Liver (tissue), 8 donors: ENCODE measurements at regions not wholly inside any gene's neighbourhood (a gene's known extent, or its start where the extent isn't known, plus 50 kb on each side); places are given as distances from the start of the nearest gene placed in this dataset.

ENCODE experiments used
- DNase-seq: peaks from one replicate; pipeline ENCODE4 v3.0.0-alpha.2; 2017; ENCODE audit warnings: low spot score
- H3K27ac ChIP-seq, 2 donors: one replicate each; pipeline ENCODE4 v1.7.0; 2013; ENCODE audit warnings: inconsistent platforms in 2 of 2, low read length in 2 of 2, control low read depth in 1 of 2, low read depth in 1 of 2, mild to moderate bottlenecking in 1 of 2
- H3K27me3 ChIP-seq, 4 donors: one replicate each; pipeline versions ENCODE4 v1.6.1 to v1.7.0; 2013; ENCODE audit warnings: low read length in 3 of 4, inconsistent platforms in 1 of 4, mild to moderate bottlenecking in 1 of 4, moderate library complexity in 1 of 4; ENCODE audit not compliant: control insufficient read depth in 4 of 4, insufficient read depth in 4 of 4
- H3K36me3 ChIP-seq, 4 donors: one replicate each; pipeline versions ENCODE4 v1.6.1 to v1.7.0; 2013; ENCODE audit warnings: low read length in 3 of 4, mild to moderate bottlenecking in 3 of 4, low read depth in 1 of 4, moderate library complexity in 1 of 4; ENCODE audit not compliant: control insufficient read depth in 4 of 4, insufficient read depth in 3 of 4
- H3K4me1 ChIP-seq, 4 donors: one replicate each; pipeline versions ENCODE4 v1.6.1 to v1.7.0; 2013; ENCODE audit warnings: low read length in 3 of 4, mild to moderate bottlenecking in 3 of 4, moderate library complexity in 1 of 4; ENCODE audit not compliant: control insufficient read depth in 4 of 4, insufficient read depth in 4 of 4
- H3K4me3 ChIP-seq, 3 donors: one replicate each; pipeline versions ENCODE4 v1.6.1 to v1.7.0; 2013; ENCODE audit warnings: low read length in 3 of 3, control low read depth in 1 of 3, low read depth in 1 of 3, mild to moderate bottlenecking in 1 of 3
- H3K9ac ChIP-seq, 2 donors: one replicate each; pipeline ENCODE4 v1.7.0; 2013; ENCODE audit warnings: low read length in 2 of 2, mild to moderate bottlenecking in 2 of 2, moderate library complexity in 2 of 2, control low read depth in 1 of 2, low read depth in 1 of 2
- H3K9me3 ChIP-seq, 4 donors: one replicate each; pipeline versions ENCODE4 v1.6.1 to v1.7.0; 2013; ENCODE audit warnings: low read length in 3 of 4; ENCODE audit not compliant: control insufficient read depth in 4 of 4
- ATF3 ChIP-seq: IDR thresholded peaks from 2 replicates; pipeline ENCODE4 v1.6.1; 2016; ENCODE audit warnings: antibody characterized with exemption
- EGR1 ChIP-seq, 2 donors: IDR thresholded peaks; 2 replicates each; pipeline ENCODE4 v1.6.1; 2016 to 2018; ENCODE audit warnings: antibody characterized with exemption in 2 of 2, low read depth in 2 of 2
- FOXA1 ChIP-seq: IDR thresholded peaks from 2 replicates; pipeline ENCODE4 v1.6.1; 2016; ENCODE audit warnings: antibody characterized with exemption
- FOXA2 ChIP-seq: IDR thresholded peaks from 2 replicates; pipeline ENCODE4 v1.6.1; 2016; ENCODE audit warnings: antibody characterized with exemption
- GABPA ChIP-seq, 2 donors: IDR thresholded peaks in 1 of 2; conservative IDR thresholded peaks in 1 of 2; 2 replicates each; pipeline ENCODE4 v1.6.1; 2016; ENCODE audit warnings: antibody characterized with exemption in 2 of 2, mild to moderate bottlenecking in 1 of 2, moderate library complexity in 1 of 2
- HNF4A ChIP-seq, 2 donors: conservative IDR thresholded peaks; 2 replicates each; pipeline ENCODE4 v1.6.1; 2016; ENCODE audit warnings: antibody characterized with exemption in 2 of 2, mild to moderate bottlenecking in 2 of 2
- HNF4G ChIP-seq: IDR thresholded peaks from 2 replicates; pipeline ENCODE4 v1.6.1; 2016; ENCODE audit warnings: antibody characterized with exemption
- JUND ChIP-seq, 2 donors: IDR thresholded peaks; 2 replicates each; pipeline ENCODE4 v1.6.1; 2016; ENCODE audit warnings: antibody characterized with exemption in 2 of 2
- NR2F2 ChIP-seq: IDR thresholded peaks from 2 replicates; pipeline ENCODE4 v1.6.1; 2016; ENCODE audit warnings: antibody characterized with exemption
- RAD21 ChIP-seq, 2 donors: IDR thresholded peaks; 2 replicates each; pipeline ENCODE4 v1.6.1; 2016; ENCODE audit warnings: antibody characterized with exemption in 2 of 2, mild to moderate bottlenecking in 2 of 2
- RXRA ChIP-seq, 2 donors: IDR thresholded peaks; 2 replicates each; pipeline ENCODE4 v1.6.1; 2017 to 2018; ENCODE audit warnings: antibody characterized with exemption in 2 of 2, mild to moderate bottlenecking in 1 of 2
- SP1 ChIP-seq: IDR thresholded peaks from 2 replicates; pipeline ENCODE4 v1.6.1; 2018; ENCODE audit warnings: antibody characterized with exemption, mild to moderate bottlenecking
- TAF1 ChIP-seq: conservative IDR thresholded peaks from 2 replicates; pipeline ENCODE4 v1.6.1; 2016; ENCODE audit warnings: antibody characterized with exemption, mild to moderate bottlenecking
- YY1 ChIP-seq: IDR thresholded peaks from 2 replicates; pipeline ENCODE4 v1.6.1; 2016; ENCODE audit warnings: antibody characterized with exemption, mild to moderate bottlenecking
- WGBS: extraction: QIAGEN DNeasy Blood & Tissue Kit; methylation state at CpG from one replicate; pipeline ENCODE4 v1.1.7; 2013; 5-methylcytosine and 5-hydroxymethylcytosine counted together
- TF ChIP-seq, protein P1 (sequence below): fragments of 150-350 bp; IDR thresholded peaks from 2 replicates; pipeline ENCODE4 v1.5.1; 2017; ENCODE audit warnings: improper control_type of control experiment, low read depth, low read length; ENCODE audit not compliant: missing input control
- TF ChIP-seq, protein P2 (sequence below): IDR thresholded peaks from 2 replicates; pipeline ENCODE4 v1.6.1; 2016; ENCODE audit warnings: antibody characterized with exemption, mild to moderate bottlenecking
- TF ChIP-seq, protein P3 (sequence below): IDR thresholded peaks from 2 replicates; pipeline ENCODE4 v1.6.1; 2016; ENCODE audit warnings: antibody characterized with exemption
- TF ChIP-seq, protein P4 (sequence below): IDR thresholded peaks from 2 replicates; pipeline ENCODE4 v1.6.1; 2016; ENCODE audit warnings: antibody characterized with exemption
- donor health status: healthy.
- donor health status: healthy.
- donor health status: healthy.
- donor health status: healthy.
- donor health status: healthy.

DNA sequence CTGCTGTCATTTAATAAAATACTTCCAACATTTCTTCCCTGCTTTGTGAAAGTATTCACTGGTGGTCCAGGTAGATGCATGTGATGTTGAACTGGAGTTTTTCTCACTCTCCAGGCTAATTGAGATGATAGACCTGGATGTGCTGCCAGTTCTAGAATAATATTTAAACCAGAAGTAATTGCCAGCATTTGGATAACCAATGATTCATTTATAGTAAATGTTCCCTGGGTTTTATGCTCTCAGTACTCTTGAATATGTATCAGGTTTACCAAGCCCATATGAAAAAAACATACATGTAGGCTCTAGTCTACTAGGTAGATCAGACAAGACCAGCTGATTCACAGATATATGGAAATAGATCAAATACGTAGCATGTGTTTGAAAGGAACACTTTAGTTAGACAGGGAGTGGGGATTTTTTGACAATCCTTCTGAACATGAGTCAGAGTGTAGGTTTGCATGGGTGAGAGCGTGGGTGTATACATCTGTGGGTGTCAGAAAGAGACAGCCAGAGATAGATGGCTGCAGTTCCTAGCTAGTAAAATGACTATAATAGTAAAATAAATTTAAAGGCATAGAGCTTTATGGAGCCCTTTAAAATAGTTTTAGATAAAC, 115.1 kb downstream of the NAB1 start:
- Histone ChIP-seq H3K4me3 (no peak overlapping the region), H3K4me1 (no peaks in the 10 kb centered on the region), H3K27me3 (peaks cover 0 to 2% (median 0%) of the 10 kb centered on the region in 4 donors), H3K9me3 (no peaks in the 10 kb centered on the region), H3K27ac (no peak overlapping the region), H3K9ac (no peak overlapping the region), H3K36me3 (no peaks in the 10 kb centered on the region)
- 89% methylated on average over 2 of the region's 2 CpGs for WGBS
- TF ChIP-seq ATF3 (no peak), TAF1 (no peak)
- no peak for DNase-seq

- Histone ChIP-seq H3K9ac (no peak overlapping the region), H3K27me3 (peaks cover 0 to 2% (median 0%) of the 10 kb centered on the region in 4 donors), H3K9me3 (no peaks in the 10 kb centered on the region), H3K4me3 (no peak overlapping the region), H3K27ac (no peak overlapping the region), H3K4me1 (no peaks in the 10 kb centered on the region), H3K36me3 (no peaks in the 10 kb centered on the region)
- no peak for DNase-seq
- TF ChIP-seq, protein P1, sequence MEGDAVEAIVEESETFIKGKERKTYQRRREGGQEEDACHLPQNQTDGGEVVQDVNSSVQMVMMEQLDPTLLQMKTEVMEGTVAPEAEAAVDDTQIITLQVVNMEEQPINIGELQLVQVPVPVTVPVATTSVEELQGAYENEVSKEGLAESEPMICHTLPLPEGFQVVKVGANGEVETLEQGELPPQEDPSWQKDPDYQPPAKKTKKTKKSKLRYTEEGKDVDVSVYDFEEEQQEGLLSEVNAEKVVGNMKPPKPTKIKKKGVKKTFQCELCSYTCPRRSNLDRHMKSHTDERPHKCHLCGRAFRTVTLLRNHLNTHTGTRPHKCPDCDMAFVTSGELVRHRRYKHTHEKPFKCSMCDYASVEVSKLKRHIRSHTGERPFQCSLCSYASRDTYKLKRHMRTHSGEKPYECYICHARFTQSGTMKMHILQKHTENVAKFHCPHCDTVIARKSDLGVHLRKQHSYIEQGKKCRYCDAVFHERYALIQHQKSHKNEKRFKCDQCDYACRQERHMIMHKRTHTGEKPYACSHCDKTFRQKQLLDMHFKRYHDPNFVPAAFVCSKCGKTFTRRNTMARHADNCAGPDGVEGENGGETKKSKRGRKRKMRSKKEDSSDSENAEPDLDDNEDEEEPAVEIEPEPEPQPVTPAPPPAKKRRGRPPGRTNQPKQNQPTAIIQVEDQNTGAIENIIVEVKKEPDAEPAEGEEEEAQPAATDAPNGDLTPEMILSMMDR = no peak
- TF ChIP-seq ATF3 (no peak), TAF1 (no peak), FOXA1 (no peak), SP1 (no peak), NR2F2 (no peak), HNF4A (conservative IDR thresholded peaks at IDR 0.05) (no peak), FOXA2 (no peak), EGR1 (IDR thresholded peaks at IDR 0.05; ENCODE audit: low read depth in 2 of 2) (no peak), JUND (IDR thresholded peaks at IDR 0.05) (no peak), GABPA (IDR thresholded peaks at IDR 0.05 in 1 of 2, conservative IDR thresholded peaks at IDR 0.05 in 1 of 2) (no peak), RAD21 (IDR thresholded peaks at IDR 0.05) (no peak), YY1 (no peak), HNF4G (no peak), RXRA (IDR thresholded peaks at IDR 0.05) (no peak)
- TF ChIP-seq, protein P2, sequence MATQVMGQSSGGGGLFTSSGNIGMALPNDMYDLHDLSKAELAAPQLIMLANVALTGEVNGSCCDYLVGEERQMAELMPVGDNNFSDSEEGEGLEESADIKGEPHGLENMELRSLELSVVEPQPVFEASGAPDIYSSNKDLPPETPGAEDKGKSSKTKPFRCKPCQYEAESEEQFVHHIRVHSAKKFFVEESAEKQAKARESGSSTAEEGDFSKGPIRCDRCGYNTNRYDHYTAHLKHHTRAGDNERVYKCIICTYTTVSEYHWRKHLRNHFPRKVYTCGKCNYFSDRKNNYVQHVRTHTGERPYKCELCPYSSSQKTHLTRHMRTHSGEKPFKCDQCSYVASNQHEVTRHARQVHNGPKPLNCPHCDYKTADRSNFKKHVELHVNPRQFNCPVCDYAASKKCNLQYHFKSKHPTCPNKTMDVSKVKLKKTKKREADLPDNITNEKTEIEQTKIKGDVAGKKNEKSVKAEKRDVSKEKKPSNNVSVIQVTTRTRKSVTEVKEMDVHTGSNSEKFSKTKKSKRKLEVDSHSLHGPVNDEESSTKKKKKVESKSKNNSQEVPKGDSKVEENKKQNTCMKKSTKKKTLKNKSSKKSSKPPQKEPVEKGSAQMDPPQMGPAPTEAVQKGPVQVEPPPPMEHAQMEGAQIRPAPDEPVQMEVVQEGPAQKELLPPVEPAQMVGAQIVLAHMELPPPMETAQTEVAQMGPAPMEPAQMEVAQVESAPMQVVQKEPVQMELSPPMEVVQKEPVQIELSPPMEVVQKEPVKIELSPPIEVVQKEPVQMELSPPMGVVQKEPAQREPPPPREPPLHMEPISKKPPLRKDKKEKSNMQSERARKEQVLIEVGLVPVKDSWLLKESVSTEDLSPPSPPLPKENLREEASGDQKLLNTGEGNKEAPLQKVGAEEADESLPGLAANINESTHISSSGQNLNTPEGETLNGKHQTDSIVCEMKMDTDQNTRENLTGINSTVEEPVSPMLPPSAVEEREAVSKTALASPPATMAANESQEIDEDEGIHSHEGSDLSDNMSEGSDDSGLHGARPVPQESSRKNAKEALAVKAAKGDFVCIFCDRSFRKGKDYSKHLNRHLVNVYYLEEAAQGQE = no peak
- TF ChIP-seq, protein P3, sequence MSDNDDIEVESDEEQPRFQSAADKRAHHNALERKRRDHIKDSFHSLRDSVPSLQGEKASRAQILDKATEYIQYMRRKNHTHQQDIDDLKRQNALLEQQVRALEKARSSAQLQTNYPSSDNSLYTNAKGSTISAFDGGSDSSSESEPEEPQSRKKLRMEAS = no peak
- TF ChIP-seq, protein P4, sequence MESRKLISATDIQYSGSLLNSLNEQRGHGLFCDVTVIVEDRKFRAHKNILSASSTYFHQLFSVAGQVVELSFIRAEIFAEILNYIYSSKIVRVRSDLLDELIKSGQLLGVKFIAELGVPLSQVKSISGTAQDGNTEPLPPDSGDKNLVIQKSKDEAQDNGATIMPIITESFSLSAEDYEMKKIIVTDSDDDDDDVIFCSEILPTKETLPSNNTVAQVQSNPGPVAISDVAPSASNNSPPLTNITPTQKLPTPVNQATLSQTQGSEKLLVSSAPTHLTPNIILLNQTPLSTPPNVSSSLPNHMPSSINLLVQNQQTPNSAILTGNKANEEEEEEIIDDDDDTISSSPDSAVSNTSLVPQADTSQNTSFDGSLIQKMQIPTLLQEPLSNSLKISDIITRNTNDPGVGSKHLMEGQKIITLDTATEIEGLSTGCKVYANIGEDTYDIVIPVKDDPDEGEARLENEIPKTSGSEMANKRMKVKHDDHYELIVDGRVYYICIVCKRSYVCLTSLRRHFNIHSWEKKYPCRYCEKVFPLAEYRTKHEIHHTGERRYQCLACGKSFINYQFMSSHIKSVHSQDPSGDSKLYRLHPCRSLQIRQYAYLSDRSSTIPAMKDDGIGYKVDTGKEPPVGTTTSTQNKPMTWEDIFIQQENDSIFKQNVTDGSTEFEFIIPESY = no peak
- 94% methylated on average over 7 of the region's 7 CpGs for WGBS
Observed at GRCh38 chr2:190765386-190766173, 115.0 kb upstream of the GLS start.
